Neural cell (in vitro differentiated cells): ENCODE measurements at regions not wholly inside any gene's neighbourhood (a gene's known extent, or its start where the extent isn't known, plus 50 kb on each side); places are given as distances from the start of the nearest gene placed in this dataset.

Source experiments
- H2AFZ ChIP-seq: fragments of 200-600, 300-800 bp; sonication (generic), shearing (Covaris generic); 2 replicates; pipeline ENCODE4 v1.6.0; 2014; ENCODE audit warnings: low read depth, mild to moderate bottlenecking, antibody characterized with exemption, low read length, moderate library complexity
- H3F3A ChIP-seq: fragments of 200-600 bp; shearing (Covaris generic); 2 replicates; pipeline ENCODE4 v1.6.1; 2016; ENCODE audit warnings: mild to moderate bottlenecking, moderate library complexity, mixed read lengths, antibody characterized with exemption, low read length; ENCODE audit not compliant: insufficient read depth, poor library complexity, severe bottlenecking
- H3K27ac ChIP-seq: fragments of 200-600, 300-800 bp; sonication (generic), shearing (Covaris generic); 2 replicates; pipeline ENCODE4 v1.5.1; 2014; ENCODE audit warnings: mild to moderate bottlenecking, low read length, moderate library complexity
- H3K27me3 ChIP-seq: fragments of 300-800, 200-600 bp; sonication (generic), shearing (Covaris generic); 2 replicates; pipeline ENCODE4 v1.6.0; 2014; ENCODE audit warnings: mild to moderate bottlenecking, low read depth, low read length, moderate library complexity; ENCODE audit not compliant: insufficient read depth
- H3K36me3 ChIP-seq: fragments of 300-800, 200-600 bp; sonication (generic), shearing (Covaris generic); 2 replicates; pipeline ENCODE4 v1.5.1; 2014; ENCODE audit warnings: mild to moderate bottlenecking, antibody characterized with exemption, low read length, moderate library complexity; ENCODE audit not compliant: insufficient read depth
- H3K4me2 ChIP-seq: fragments of 300-800, 200-600 bp; sonication (generic), shearing (Covaris generic); 2 replicates; pipeline ENCODE4 v1.6.0; 2014; ENCODE audit warnings: mild to moderate bottlenecking, low read length
- H3K4me3 ChIP-seq: fragments of 300-800, 200-600 bp; sonication (generic), shearing (Covaris generic); 2 replicates; pipeline ENCODE4 v1.5.1; 2014; ENCODE audit warnings: mild to moderate bottlenecking, low read length, moderate library complexity
- H3K79me2 ChIP-seq: fragments of 200-600 bp; shearing (Covaris generic); replicated peaks from 2 replicates; pipeline ENCODE4 v1.6.0; 2014; ENCODE audit warnings: mild to moderate bottlenecking, low read length, moderate library complexity; ENCODE audit not compliant: insufficient read depth
- H3K9ac ChIP-seq: fragments of 300-800, 200-600 bp; sonication (generic), shearing (Covaris generic); 2 replicates; pipeline ENCODE4 v1.6.1; 2016; ENCODE audit warnings: mild to moderate bottlenecking, low read length, mixed read lengths
- H3K9me2 ChIP-seq: fragments of 200-600 bp; shearing (Covaris generic); 2 replicates; pipeline ENCODE4 v1.6.1; 2016; ENCODE audit warnings: mild to moderate bottlenecking, low read length, mixed read lengths; ENCODE audit not compliant: insufficient read depth
- H3K9me3 ChIP-seq: fragments of 200-600, 300-800 bp; sonication (generic), shearing (Covaris generic); 2 replicates; pipeline ENCODE4 v1.6.1; 2016; ENCODE audit warnings: mild to moderate bottlenecking, mixed run types, low read length, moderate library complexity, mixed read lengths
- H4K20me1 ChIP-seq: fragments of 200-600 bp; shearing (Covaris generic); 2 replicates; pipeline ENCODE4 v1.6.1; 2016; ENCODE audit warnings: mild to moderate bottlenecking, mixed run types; ENCODE audit not compliant: insufficient read depth
- CTCF ChIP-seq: fragments of 450-650 bp; IDR thresholded peaks from 2 replicates; pipeline ENCODE4 v1.5.1; 2014; ENCODE audit warnings: antibody characterized with exemption, mild to moderate bottlenecking, moderate library complexity; ENCODE audit not compliant: poor library complexity, severe bottlenecking
- EP300 ChIP-seq: fragments of 450-650 bp; conservative IDR thresholded peaks from 2 replicates; pipeline ENCODE4 v1.6.1; 2014; ENCODE audit warnings: antibody characterized with exemption, mild to moderate bottlenecking, moderate library complexity; ENCODE audit not compliant: poor library complexity, severe bottlenecking
- EZH2 ChIP-seq: fragments of 200-600, 300-800 bp; shearing (Covaris generic), sonication (generic); IDR thresholded peaks from 2 replicates; pipeline ENCODE4 v1.6.1; 2014; ENCODE audit warnings: antibody characterized with exemption, low read length, borderline replicate concordance, mild to moderate bottlenecking; ENCODE audit not compliant: insufficient read depth, poor library complexity, severe bottlenecking
- MXI1 ChIP-seq: fragments of 450-650 bp; conservative IDR thresholded peaks from 2 replicates; pipeline ENCODE4 v1.6.1; 2014; ENCODE audit warnings: antibody characterized with exemption, mild to moderate bottlenecking; ENCODE audit not compliant: poor library complexity, severe bottlenecking
- POLR2AphosphoS5 ChIP-seq: IDR thresholded peaks from 2 replicates; pipeline ENCODE4 v1.6.1; 2012
- RAD21 ChIP-seq: fragments of 450-650 bp; conservative IDR thresholded peaks from 2 replicates; pipeline ENCODE4 v1.6.1; 2014; ENCODE audit warnings: antibody characterized with exemption, mild to moderate bottlenecking, moderate library complexity
- REST ChIP-seq: IDR thresholded peaks from 2 replicates; pipeline ENCODE4 v1.6.1; 2012; ENCODE audit warnings: borderline replicate concordance
- SMC3 ChIP-seq: fragments of 450-650 bp; conservative IDR thresholded peaks from 2 replicates; pipeline ENCODE4 v1.6.1; 2014; ENCODE audit warnings: antibody characterized with exemption, mild to moderate bottlenecking, moderate library complexity; ENCODE audit not compliant: poor library complexity
- TAF1 ChIP-seq: IDR thresholded peaks from 2 replicates; pipeline ENCODE4 v1.6.1; 2012; ENCODE audit warnings: low read depth

GRCh38 chr7:155394413-155394812 lies 63.5 kb upstream of the EN2 start:
- Histone ChIP-seq H3K27ac (no peak overlapping the region), H3K9me2 (no peaks in the 10 kb centered on the region), H3K9ac (no peak overlapping the region), H3K4me2 (no peak overlapping the region), H3K79me2 (no peaks in the 10 kb centered on the region), H4K20me1 (no peaks in the 10 kb centered on the region), H2AFZ (no peak overlapping the region), H3F3A (no peaks in the 10 kb centered on the region), H3K9me3 (no peaks in the 10 kb centered on the region), H3K27me3 (no peaks in the 10 kb centered on the region), H3K36me3 (no peaks in the 10 kb centered on the region), H3K4me3 (no peak overlapping the region)
- TF ChIP-seq CTCF (no peak), RAD21 (no peak), POLR2AphosphoS5 (no peak), MXI1 (no peak), EZH2 (no peak)

- H4K20me1 ChIP-seq: no peaks in the 10 kb centered on the region
- no peaks in the 10 kb centered on the region for H3F3A ChIP-seq
- H3K27me3 ChIP-seq: no peaks in the 10 kb centered on the region
- H3K9me3 ChIP-seq: no peaks in the 10 kb centered on the region
- H3K9me2 ChIP-seq: no peaks in the 10 kb centered on the region
- TF ChIP-seq MXI1 (no peak), CTCF (no peak), SMC3 (no peak), TAF1 (no peak), REST (no peak), RAD21 (no peak), POLR2AphosphoS5 (no peak), EZH2 (no peak), EP300 (no peak)
- H3K9ac ChIP-seq: no peak overlapping the region
- H3K27ac ChIP-seq: no peak overlapping the region
- no peak overlapping the region for H3K4me3 ChIP-seq
- H3K36me3 ChIP-seq: no peaks in the 10 kb centered on the region
- H3K4me2 ChIP-seq: no peak overlapping the region
- no peak overlapping the region for H2AFZ ChIP-seq
- H3K79me2 ChIP-seq: no peaks in the 10 kb centered on the region
Observed at GRCh38 chr7:155395176-155395797, 62.6 kb upstream of the EN2 start.
